Thoracic aorta (tissue), 2 donors: ENCODE measurements at regions not wholly inside any gene's neighbourhood (a gene's known extent, or its start where the extent isn't known, plus 50 kb on each side); places are given as distances from the start of the nearest gene placed in this dataset.

Experiments
- ATAC-seq: fragments of 150-250 bp; one replicate; pipeline ENCODE4 v1.8.0; 2017; ENCODE audit warnings: low read depth; ENCODE audit not compliant: insufficient number of reproducible peaks, low FRiP score
- DNase-seq: peaks from one replicate; pipeline ENCODE4 v3.0.0-alpha.2; 2020; ENCODE audit warnings: low spot score
- H3K27ac ChIP-seq, 2 donors: fragments of 200-600 bp; sonication (generic); 1 replicate in 1 of 2; 2 replicates in 1 of 2; pipeline ENCODE4 v1.5.1; 2016; ENCODE audit warnings: mild to moderate bottlenecking in 2 of 2, moderate library complexity in 2 of 2
- H3K27me3 ChIP-seq: fragments of 200-600 bp; sonication (generic); replicated peaks from 2 replicates; pipeline ENCODE4 v1.6.0; 2016; ENCODE audit warnings: mild to moderate bottlenecking; ENCODE audit not compliant: insufficient read depth
- H3K36me3 ChIP-seq: fragments of 200-600 bp; sonication (generic); one replicate; pipeline ENCODE4 v1.5.1; 2016
- H3K4me1 ChIP-seq, 2 donors: fragments of 200-600 bp; sonication (generic); 1 replicate in 1 of 2; 2 replicates in 1 of 2; pipeline versions ENCODE4 v1.5.1 to v1.6.0; 2016; ENCODE audit warnings: low read depth in 2 of 2, mild to moderate bottlenecking in 1 of 2; ENCODE audit not compliant: control insufficient read depth in 1 of 2
- H3K4me3 ChIP-seq: fragments of 200-600 bp; sonication (generic); 2 replicates; pipeline ENCODE4 v1.5.1; 2016; ENCODE audit warnings: mild to moderate bottlenecking
- H3K9me3 ChIP-seq: fragments of 200-600 bp; sonication (generic); 2 replicates; pipeline ENCODE4 v1.5.1; 2016
- TF ChIP-seq, protein P1 (sequence below): fragments of 200-600 bp; sonication (generic); IDR thresholded peaks from one replicate; pipeline ENCODE4 v1.5.1; 2019; ENCODE audit warnings: antibody characterized with exemption

DNA sequence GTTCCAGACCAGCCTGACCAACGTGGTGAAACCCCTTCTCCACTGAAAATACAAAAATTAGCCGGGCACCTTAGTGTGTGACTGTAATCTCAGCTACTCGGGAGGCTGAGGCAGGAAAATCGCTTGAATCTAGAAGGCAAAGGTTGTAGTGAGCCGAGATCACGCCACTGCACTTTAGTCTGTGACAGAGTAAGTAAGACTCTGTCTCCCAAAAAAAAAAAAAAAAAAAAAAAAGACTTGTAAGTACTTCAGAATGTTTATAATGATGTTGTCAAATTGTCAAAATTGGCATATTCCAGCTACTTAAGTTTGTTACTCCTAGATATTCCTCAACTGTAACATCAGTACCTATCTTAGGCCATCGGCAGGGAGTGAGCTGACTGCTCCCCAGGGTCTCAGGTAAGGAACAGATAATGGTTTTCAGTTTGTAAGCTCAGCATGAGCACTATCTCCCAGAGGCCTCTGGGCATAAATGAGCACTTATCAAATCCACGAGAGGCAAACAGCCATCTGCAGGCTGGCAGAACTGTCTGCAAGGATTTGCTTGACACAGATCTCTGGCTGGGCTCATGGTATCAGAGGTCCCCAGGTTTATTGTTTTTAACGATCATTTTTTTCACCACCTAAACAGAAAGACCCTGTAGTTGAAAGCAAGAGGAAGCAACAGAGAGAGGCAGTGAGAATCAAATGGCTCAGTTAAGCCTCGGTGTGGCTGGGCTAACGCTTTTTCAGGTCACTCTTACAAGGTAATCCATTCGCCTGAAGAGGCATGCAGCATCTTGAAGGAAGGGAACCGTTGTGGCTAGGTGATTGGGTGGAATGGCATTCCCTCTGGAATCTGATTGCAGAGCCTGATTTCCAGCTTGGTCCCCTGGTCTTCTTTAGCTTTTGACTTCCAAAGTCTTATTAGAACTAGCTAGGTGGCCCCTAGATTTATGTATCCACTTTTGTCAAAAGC lies 115.9 kb downstream of the LY86 start:
- no peaks in the 10 kb centered on the region for H3K36me3 ChIP-seq
- H3K9me3 ChIP-seq, result no peaks in the 10 kb centered on the region
- TF ChIP-seq, protein P1, sequence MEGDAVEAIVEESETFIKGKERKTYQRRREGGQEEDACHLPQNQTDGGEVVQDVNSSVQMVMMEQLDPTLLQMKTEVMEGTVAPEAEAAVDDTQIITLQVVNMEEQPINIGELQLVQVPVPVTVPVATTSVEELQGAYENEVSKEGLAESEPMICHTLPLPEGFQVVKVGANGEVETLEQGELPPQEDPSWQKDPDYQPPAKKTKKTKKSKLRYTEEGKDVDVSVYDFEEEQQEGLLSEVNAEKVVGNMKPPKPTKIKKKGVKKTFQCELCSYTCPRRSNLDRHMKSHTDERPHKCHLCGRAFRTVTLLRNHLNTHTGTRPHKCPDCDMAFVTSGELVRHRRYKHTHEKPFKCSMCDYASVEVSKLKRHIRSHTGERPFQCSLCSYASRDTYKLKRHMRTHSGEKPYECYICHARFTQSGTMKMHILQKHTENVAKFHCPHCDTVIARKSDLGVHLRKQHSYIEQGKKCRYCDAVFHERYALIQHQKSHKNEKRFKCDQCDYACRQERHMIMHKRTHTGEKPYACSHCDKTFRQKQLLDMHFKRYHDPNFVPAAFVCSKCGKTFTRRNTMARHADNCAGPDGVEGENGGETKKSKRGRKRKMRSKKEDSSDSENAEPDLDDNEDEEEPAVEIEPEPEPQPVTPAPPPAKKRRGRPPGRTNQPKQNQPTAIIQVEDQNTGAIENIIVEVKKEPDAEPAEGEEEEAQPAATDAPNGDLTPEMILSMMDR, result no peak
- no peak overlapping the region for H3K27ac ChIP-seq
- H3K4me3 ChIP-seq, result no peak overlapping the region
- peaks cover 10 to 13% of the 10 kb centered on the region in 2 donors for H3K4me1 ChIP-seq
- DNase-seq (no peak), ATAC-seq (no peak)
- H3K27me3 ChIP-seq, result no peaks in the 10 kb centered on the region

DNA sequence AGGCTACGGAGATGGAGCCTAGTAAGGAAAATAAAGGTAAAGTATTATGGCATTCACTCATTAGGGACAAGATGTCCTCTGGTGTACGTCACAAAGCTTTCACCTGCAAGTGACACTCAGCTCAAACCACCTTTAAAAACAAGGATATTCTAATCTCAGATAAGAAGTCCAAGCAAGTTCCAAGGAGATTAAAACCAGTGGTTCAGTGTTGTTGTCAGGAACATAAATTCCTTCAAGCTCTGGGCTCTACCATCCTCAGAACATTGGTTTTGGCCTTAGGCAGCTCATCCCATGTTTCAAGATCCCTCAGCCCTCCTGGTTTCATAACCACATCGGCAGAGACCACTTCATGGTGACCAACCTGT lies 116.5 kb downstream of the LY86 start:
- DNase-seq (no peak), ATAC-seq (no peak)
- Histone ChIP-seq H3K36me3 (no peaks in the 10 kb centered on the region), H3K27ac (no peak overlapping the region), H3K9me3 (no peaks in the 10 kb centered on the region), H3K27me3 (no peaks in the 10 kb centered on the region), H3K4me3 (no peak overlapping the region), H3K4me1 (peaks cover 4 to 6% of the 10 kb centered on the region in 2 donors)
- TF ChIP-seq, protein P1, result no peak

DNA sequence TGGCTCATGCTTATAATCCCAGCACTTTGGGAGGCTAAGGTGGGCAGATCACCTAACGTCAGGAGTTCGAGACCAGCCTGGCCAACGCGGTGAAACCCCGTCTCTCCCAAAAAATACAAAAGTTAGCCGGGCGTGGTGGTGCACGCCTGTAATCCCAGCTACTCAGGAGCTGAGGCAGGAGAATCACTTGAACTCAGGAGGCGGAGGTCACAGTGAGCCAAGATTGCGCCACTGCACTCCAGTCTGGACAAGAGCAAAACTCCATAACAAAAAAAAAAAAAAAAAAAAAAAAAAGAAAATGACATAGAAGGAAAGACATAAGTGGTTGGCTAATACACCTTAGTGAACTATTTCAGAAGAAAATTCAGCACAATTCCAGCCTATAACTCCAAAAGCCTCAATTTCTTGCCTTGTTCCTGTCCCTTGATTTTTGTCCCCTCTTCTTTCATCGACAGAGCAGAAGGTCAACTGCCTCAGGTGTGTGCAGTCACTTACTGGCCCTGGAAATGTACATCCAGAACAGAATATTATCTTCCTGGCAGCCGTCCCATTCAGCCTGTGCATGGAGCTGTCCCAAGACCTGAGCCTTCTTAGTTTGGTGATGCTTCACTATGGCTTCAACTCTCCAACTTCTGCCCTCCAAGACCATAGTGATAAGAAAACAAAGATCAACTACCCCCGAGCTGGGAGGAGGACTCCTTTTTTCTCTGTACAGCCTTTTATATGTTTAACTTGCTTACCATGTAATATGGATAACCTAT lies 117.6 kb downstream of the LY86 start:
- DNase-seq (no peak), ATAC-seq (no peak)
- Histone ChIP-seq H3K4me3 (no peak overlapping the region), H3K27me3 (no peaks in the 10 kb centered on the region), H3K36me3 (no peaks in the 10 kb centered on the region), H3K9me3 (no peaks in the 10 kb centered on the region), H3K4me1 (no peaks in the 10 kb centered on the region), H3K27ac (no peak overlapping the region)
- TF ChIP-seq, protein P1, result no peak

DNA sequence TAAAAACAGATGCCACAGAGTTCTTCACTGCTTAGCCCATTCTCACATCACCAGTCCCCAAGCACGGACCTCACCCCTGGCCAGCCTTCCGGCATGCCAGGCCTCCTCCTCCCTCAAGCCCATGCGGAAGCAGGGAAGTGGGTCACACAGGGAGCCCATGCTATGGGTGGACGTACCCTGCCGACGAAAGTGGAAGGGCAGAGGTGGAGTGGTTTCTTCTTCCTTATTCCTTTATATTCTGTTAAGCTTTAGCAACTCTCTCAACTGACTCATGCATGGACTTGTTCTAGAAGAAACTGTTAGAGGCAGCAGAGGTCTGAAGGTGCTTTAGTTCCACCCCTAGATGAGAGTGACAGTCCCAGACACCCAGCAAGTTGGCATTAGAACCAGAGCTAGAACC lies 118.6 kb downstream of the LY86 start:
- H3K4me3 ChIP-seq, result no peak overlapping the region
- no peak overlapping the region for H3K27ac ChIP-seq
- no peaks in the 10 kb centered on the region for H3K9me3 ChIP-seq
- DNase-seq (no peak), ATAC-seq (no peak)
- no peaks in the 10 kb centered on the region for H3K36me3 ChIP-seq
- H3K4me1 ChIP-seq, result peaks cover 0 to under 1% of the 10 kb centered on the region in 2 donors
- no peaks in the 10 kb centered on the region for H3K27me3 ChIP-seq
- TF ChIP-seq, protein P1, result no peak

DNA sequence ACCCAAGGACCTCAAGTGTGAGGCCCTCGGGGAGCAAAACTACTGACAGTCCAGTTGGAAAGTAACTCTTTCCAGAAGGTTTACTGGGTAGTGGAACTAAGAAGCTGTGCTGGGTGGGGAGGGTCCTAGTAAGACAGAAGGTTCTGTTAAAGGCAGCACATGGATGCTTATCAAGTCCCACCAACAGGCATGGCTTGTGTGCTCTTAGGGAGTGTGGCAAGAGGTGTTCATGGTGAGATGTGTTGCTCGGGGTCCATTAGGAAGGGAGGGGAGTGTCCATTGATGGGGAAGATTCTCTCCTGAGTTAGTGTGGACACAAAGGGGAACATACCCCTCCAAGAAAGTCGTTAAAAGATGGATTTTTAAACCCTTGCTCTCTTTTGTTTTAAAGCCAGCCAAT lies 120.6 kb downstream of the LY86 start:
- TF ChIP-seq, protein P1, result no peak
- no peak overlapping the region for H3K27ac ChIP-seq

More for the DNA sequence above, 120.6 kb downstream of the LY86 start:
- no peaks in the 10 kb centered on the region for H3K9me3 ChIP-seq
- H3K27me3 ChIP-seq, result no peaks in the 10 kb centered on the region
- H3K4me3 ChIP-seq, result no peak overlapping the region
- ATAC-seq (no peak), DNase-seq (no peak)
- peaks cover 7 to 10% of the 10 kb centered on the region in 2 donors for H3K4me1 ChIP-seq
- no peaks in the 10 kb centered on the region for H3K36me3 ChIP-seq
